Peyer's patch (tissue), 4 donors: ENCODE measurements at regions not wholly inside any gene's neighbourhood (a gene's known extent, or its start where the extent isn't known, plus 50 kb on each side); places are given as distances from the start of the nearest gene placed in this dataset.
"Not testable (repeated sequence)": the region's sequence is repeated elsewhere in the genome, so short reads cannot be mapped to it uniquely, and the experiment has no call there.

Experiments
- DNase-seq, 3 donors: peaks; one replicate each; pipeline ENCODE4 v3.0.0-alpha.2; 2017 to 2019
- H3K27ac ChIP-seq, 4 donors: fragments of 200-600 bp; sonication (generic); one replicate each; pipeline ENCODE4 v1.5.1; 2016 to 2019
- H3K27me3 ChIP-seq, 2 donors: fragments of 200-600 bp; sonication (generic); one replicate each; pipeline ENCODE4 v1.5.1; 2019
- H3K36me3 ChIP-seq, 3 donors: fragments of 200-600 bp; sonication (generic); one replicate each; pipeline ENCODE4 v1.5.1; 2016 to 2019
- H3K4me1 ChIP-seq, 4 donors: fragments of 200-600 bp; sonication (generic); one replicate each; pipeline ENCODE4 v1.5.1; 2016 to 2019
- H3K4me3 ChIP-seq, 4 donors: fragments of 200-600 bp; sonication (generic); 1 replicate in 3 of 4; 2 replicates in 1 of 4; pipeline ENCODE4 v1.5.1; 2016 to 2019; ENCODE audit warnings: mild to moderate bottlenecking in 1 of 4
- H3K9me3 ChIP-seq, 4 donors: fragments of 200-600 bp; sonication (generic); one replicate each; pipeline ENCODE4 v1.5.1; 2016 to 2019; ENCODE audit warnings: mild to moderate bottlenecking in 1 of 4
- POLR2A ChIP-seq, 2 donors: fragments of 450-650 bp; IDR thresholded peaks; one replicate each; pipeline ENCODE4 v1.5.1; 2017; ENCODE audit warnings: antibody characterized with exemption in 2 of 2, mild to moderate bottlenecking in 2 of 2, moderate library complexity in 2 of 2
- TF ChIP-seq, protein P1 (sequence below), 6 experiments: fragments of 450-650 bp in 4 of 6; fragments of 200-600 bp in 2 of 6; sonication (generic) in 1 of 6; IDR thresholded peaks; one replicate each; pipeline ENCODE4 v1.5.1; 2017 to 2019; ENCODE audit warnings: antibody characterized with exemption in 6 of 6, mild to moderate bottlenecking in 3 of 6, moderate library complexity in 1 of 6

GRCh38 chrX:121763671-121764070 lies 716.3 kb downstream of the GLUD2 start:
- no peaks in the 10 kb centered on the region for H3K4me1 ChIP-seq
- H3K36me3 ChIP-seq: no peaks in the 10 kb centered on the region
- TF ChIP-seq, protein P1, sequence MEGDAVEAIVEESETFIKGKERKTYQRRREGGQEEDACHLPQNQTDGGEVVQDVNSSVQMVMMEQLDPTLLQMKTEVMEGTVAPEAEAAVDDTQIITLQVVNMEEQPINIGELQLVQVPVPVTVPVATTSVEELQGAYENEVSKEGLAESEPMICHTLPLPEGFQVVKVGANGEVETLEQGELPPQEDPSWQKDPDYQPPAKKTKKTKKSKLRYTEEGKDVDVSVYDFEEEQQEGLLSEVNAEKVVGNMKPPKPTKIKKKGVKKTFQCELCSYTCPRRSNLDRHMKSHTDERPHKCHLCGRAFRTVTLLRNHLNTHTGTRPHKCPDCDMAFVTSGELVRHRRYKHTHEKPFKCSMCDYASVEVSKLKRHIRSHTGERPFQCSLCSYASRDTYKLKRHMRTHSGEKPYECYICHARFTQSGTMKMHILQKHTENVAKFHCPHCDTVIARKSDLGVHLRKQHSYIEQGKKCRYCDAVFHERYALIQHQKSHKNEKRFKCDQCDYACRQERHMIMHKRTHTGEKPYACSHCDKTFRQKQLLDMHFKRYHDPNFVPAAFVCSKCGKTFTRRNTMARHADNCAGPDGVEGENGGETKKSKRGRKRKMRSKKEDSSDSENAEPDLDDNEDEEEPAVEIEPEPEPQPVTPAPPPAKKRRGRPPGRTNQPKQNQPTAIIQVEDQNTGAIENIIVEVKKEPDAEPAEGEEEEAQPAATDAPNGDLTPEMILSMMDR (IDR thresholded peaks at IDR 0.05): no peak
- TF ChIP-seq POLR2A (IDR thresholded peaks at IDR 0.05): no peak
- no peak for DNase-seq
- no peaks in the 10 kb centered on the region for H3K27me3 ChIP-seq
- no peaks in the 10 kb centered on the region for H3K9me3 ChIP-seq
- no peak overlapping the region for H3K4me3 ChIP-seq
- no peak overlapping the region for H3K27ac ChIP-seq

DNA sequence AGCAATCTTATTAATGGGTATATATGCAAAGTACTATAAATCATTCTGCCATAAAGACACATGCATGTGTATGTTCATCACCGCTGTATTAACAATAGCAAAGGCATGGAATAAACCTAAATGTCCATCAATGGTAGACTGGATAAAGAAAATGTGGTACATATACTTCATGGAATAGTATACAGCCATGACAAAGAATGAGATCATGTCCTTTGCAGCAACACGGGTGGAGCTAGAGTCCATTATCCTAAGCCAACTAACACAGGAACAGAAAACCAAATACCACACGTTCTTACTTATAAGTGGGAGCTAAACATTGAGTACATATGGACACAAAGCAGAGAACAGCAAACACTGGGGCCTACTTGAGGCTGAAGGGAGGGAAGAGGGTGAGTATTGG lies 720.8 kb downstream of the GLUD2 start:
- not testable (repeated sequence) for H3K9me3 ChIP-seq, H3K27ac ChIP-seq, H3K4me3 ChIP-seq, H3K36me3 ChIP-seq, DNase-seq, H3K4me1 ChIP-seq, H3K27me3 ChIP-seq

- H3K4me3 ChIP-seq: no peak overlapping the region
- TF ChIP-seq, protein P1 (IDR thresholded peaks at IDR 0.05): no peak
- TF ChIP-seq POLR2A (IDR thresholded peaks at IDR 0.05): no peak
- no peaks in the 10 kb centered on the region for H3K27me3 ChIP-seq
- no peaks in the 10 kb centered on the region for H3K9me3 ChIP-seq
- H3K4me1 ChIP-seq: no peaks in the 10 kb centered on the region
- no peak overlapping the region for H3K27ac ChIP-seq
- H3K36me3 ChIP-seq: no peaks in the 10 kb centered on the region
- DNase-seq: no peak
These were observed 734.6 kb downstream of the GLUD2 start for GRCh38 chrX:121781991-121782390.

GRCh38 chrX:121782544-121782943 lies 735.1 kb downstream of the GLUD2 start:
- TF ChIP-seq, protein P1 (IDR thresholded peaks at IDR 0.05): no peak
- no peak for TF ChIP-seq POLR2A (IDR thresholded peaks at IDR 0.05)

GRCh38 chrX:121782976-121783375 lies 735.6 kb downstream of the GLUD2 start:
- Histone ChIP-seq H3K4me3 (no peak overlapping the region), H3K4me1 (no peaks in the 10 kb centered on the region), H3K36me3 (no peaks in the 10 kb centered on the region), H3K9me3 (no peaks in the 10 kb centered on the region), H3K27me3 (no peaks in the 10 kb centered on the region), H3K27ac (no peak overlapping the region)
- TF ChIP-seq, protein P1 (IDR thresholded peaks at IDR 0.05): no peak
- DNase-seq: no peak

More at GRCh38 chrX:121782544-121782943, 735.1 kb downstream of the GLUD2 start:
- H3K27ac ChIP-seq: no peak overlapping the region
- H3K36me3 ChIP-seq: no peaks in the 10 kb centered on the region
- H3K4me1 ChIP-seq: no peaks in the 10 kb centered on the region
- no peak overlapping the region for H3K4me3 ChIP-seq
- no peaks in the 10 kb centered on the region for H3K27me3 ChIP-seq
- H3K9me3 ChIP-seq: no peaks in the 10 kb centered on the region
- DNase-seq: no peak

DNA sequence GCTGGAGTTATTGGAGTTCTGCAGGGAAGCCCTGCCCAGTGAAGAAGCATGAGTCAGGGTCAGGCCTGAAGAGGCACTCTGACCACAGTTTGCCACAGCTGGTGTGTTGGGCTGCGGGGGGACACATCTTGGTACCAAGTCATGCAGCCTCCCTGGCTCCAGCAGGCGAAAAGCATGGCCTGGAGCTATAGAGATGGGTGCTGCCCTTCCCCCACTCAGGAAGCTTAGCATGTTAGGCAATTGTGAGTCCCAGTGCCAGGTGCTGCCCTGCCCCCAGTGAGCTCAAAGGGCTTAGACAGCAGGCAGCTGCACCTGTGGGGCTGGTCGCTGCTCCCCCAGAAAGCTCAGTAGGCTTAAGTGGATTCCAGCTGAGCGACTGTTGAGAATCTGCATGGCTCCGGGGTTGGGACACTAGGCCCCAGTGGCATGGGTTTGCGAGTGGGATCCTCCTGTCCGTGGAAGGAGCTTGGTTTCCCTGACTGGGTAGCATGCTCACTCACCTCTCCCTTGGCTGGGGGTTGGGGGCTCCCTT lies 755.5 kb downstream of the GLUD2 start:
- DNase-seq: no peak
- no peaks in the 10 kb centered on the region for H3K36me3 ChIP-seq
- H3K27ac ChIP-seq: no peak overlapping the region
- H3K4me3 ChIP-seq: no peak overlapping the region
- H3K9me3 ChIP-seq: no peaks in the 10 kb centered on the region
- H3K4me1 ChIP-seq: no peaks in the 10 kb centered on the region
- no peaks in the 10 kb centered on the region for H3K27me3 ChIP-seq
- no peak for TF ChIP-seq POLR2A (IDR thresholded peaks at IDR 0.05)
- TF ChIP-seq, protein P1 (IDR thresholded peaks at IDR 0.05): no peak
